ENCODE measurements at regions not wholly inside any gene's neighbourhood (a gene's known extent, or its start where the extent isn't known, plus 50 kb on each side); places are given as distances from the start of the nearest gene placed in this dataset.

- TF ChIP-seq POLR2AphosphoS5 (IDR thresholded peaks at IDR 0.05) (no peak), CTCF (IDR thresholded peaks at IDR 0.05) (no peak), EP300 (IDR thresholded peaks at IDR 0.05) (no peak), POLR2A (IDR thresholded peaks at IDR 0.05) (no peak)
Measured at GRCh38 chr11:134736251-134736947, 324.4 kb upstream of the B3GAT1 start.
